Ovary (tissue), 3 donors: ENCODE measurements at regions not wholly inside any gene's neighbourhood (a gene's known extent, or its start where the extent isn't known, plus 50 kb on each side); places are given as distances from the start of the nearest gene placed in this dataset.

Experiments used
- CTCF ChIP-seq, 3 donors: fragments of 450-650 bp in 2 of 3; fragments of 200-600 bp in 1 of 3; IDR thresholded peaks; one replicate each; pipeline versions ENCODE4 v1.5.1 to v1.8.0; 2016 to 2022; ENCODE audit warnings: antibody characterized with exemption in 3 of 3, mild to moderate bottlenecking in 1 of 3
- EP300 ChIP-seq: sonication (generic); formaldehyde crosslinking; IDR thresholded peaks from one replicate; pipeline ENCODE4 v1.6.1; 2017; ENCODE audit warnings: antibody characterized with exemption
- POLR2A ChIP-seq: fragments of 450-650 bp; IDR thresholded peaks from one replicate; pipeline ENCODE4 v1.6.1; 2017; ENCODE audit warnings: antibody characterized with exemption, mild to moderate bottlenecking, moderate library complexity
- donor health status: DM: no; HTN: no; CAD: no.

DNA sequence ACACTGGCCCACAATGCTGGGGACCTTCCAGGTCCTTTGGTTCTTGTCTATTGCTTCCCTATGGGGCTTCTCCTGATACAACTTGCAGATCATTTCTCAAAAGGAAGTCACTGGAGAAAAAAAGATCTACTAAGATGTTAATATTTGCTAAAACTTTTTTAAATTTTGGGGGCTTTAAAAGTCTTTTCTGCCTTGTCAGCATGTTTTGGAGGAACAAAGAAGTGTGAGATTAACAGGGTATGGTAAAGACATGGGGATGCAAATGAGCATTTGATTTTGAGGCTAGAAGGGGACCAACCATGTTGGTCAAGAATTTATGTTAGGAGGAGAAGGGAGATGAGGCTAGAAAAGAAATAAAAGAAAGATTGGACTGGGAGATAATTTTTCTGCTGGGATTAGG is 515.4 kb downstream of the HTR7 start:
- TF ChIP-seq CTCF (IDR thresholded peaks at IDR 0.05) (no peak), POLR2A (no peak), EP300 (no peak)
